ENCODE measurements at regions not wholly inside any gene's neighbourhood (a gene's known extent, or its start where the extent isn't known, plus 50 kb on each side); places are given as distances from the start of the nearest gene placed in this dataset.
"Not testable (repeated sequence)": the region's sequence is repeated elsewhere in the genome, so short reads cannot be mapped to it uniquely, and the experiment has no call there.

GRCh38 chr5:96316487-96316886 is 116.6 kb downstream of the PCSK1 start:
- no peak for DNase-seq
- Histone ChIP-seq H3K36me3 (no peaks in the 10 kb centered on the region), H3K4me1 (no peaks in the 10 kb centered on the region), H3K4me3 (no peak overlapping the region), H3K9me3 (no peaks in the 10 kb centered on the region), H3K27ac (no peak overlapping the region), H3K27me3 (no peaks in the 10 kb centered on the region)
- TF ChIP-seq CTCF (IDR thresholded peaks at IDR 0.05) (no peak), EP300 (IDR thresholded peaks at IDR 0.05) (no peak), POLR2AphosphoS5 (IDR thresholded peaks at IDR 0.05) (no peak), POLR2A (IDR thresholded peaks at IDR 0.05) (no peak)
- intact Hi-C loops (cut with DNase I), result no loop called here
- 70 to 77% methylated on average over 2 of the region's 2 CpGs for WGBS, 2 donors

GRCh38 chr5:96316017-96316416 is 117.0 kb downstream of the PCSK1 start:
- Histone ChIP-seq H3K36me3 (no peaks in the 10 kb centered on the region), H3K4me1 (no peaks in the 10 kb centered on the region), H3K27me3 (no peaks in the 10 kb centered on the region), H3K9me3 (peaks cover 0 to under 1% (median 0%) of the 10 kb centered on the region in 4 donors), H3K27ac (no peak overlapping the region), H3K4me3 (no peak overlapping the region)
- intact Hi-C loops (cut with DNase I), result no loop called here
- DNase-seq, result no peak
- TF ChIP-seq POLR2A (IDR thresholded peaks at IDR 0.05) (no peak), POLR2AphosphoS5 (IDR thresholded peaks at IDR 0.05) (no peak), CTCF (IDR thresholded peaks at IDR 0.05) (no peak), EP300 (IDR thresholded peaks at IDR 0.05) (no peak)

- TF ChIP-seq POLR2A (IDR thresholded peaks at IDR 0.05) (no peak), EP300 (IDR thresholded peaks at IDR 0.05) (no peak), POLR2AphosphoS5 (IDR thresholded peaks at IDR 0.05) (no peak), CTCF (IDR thresholded peaks at IDR 0.05) (no peak)
- DNase-seq, result no peak
- intact Hi-C loops (cut with DNase I), result no loop called here
- Histone ChIP-seq H3K27me3 (no peaks in the 10 kb centered on the region), H3K4me1 (no peaks in the 10 kb centered on the region), H3K9me3 (peaks cover 0 to 7% (median 0%) of the 10 kb centered on the region in 4 donors), H3K36me3 (no peaks in the 10 kb centered on the region), H3K4me3 (no peak overlapping the region), H3K27ac (no peak overlapping the region)
Observed at GRCh38 chr5:96315431-96315830, 117.6 kb downstream of the PCSK1 start.

- intact Hi-C loops (cut with DNase I), result no loop called here
- Histone ChIP-seq H3K27me3 (no peaks in the 10 kb centered on the region), H3K36me3 (no peaks in the 10 kb centered on the region), H3K27ac (no peak overlapping the region), H3K4me1 (no peaks in the 10 kb centered on the region), H3K4me3 (no peak overlapping the region), H3K9me3 (peaks cover 0 to 7% (median 0%) of the 10 kb centered on the region in 4 donors)
- DNase-seq, result no peak
- TF ChIP-seq POLR2AphosphoS5 (IDR thresholded peaks at IDR 0.05) (no peak), CTCF (IDR thresholded peaks at IDR 0.05) (no peak), POLR2A (IDR thresholded peaks at IDR 0.05) (no peak), EP300 (IDR thresholded peaks at IDR 0.05) (no peak)
Observed at GRCh38 chr5:96312383-96312782, 120.7 kb downstream of the PCSK1 start.

GRCh38 chr5:96307047-96307446 is 126.0 kb downstream of the PCSK1 start:
- H3K27me3 ChIP-seq; H3K4me3 ChIP-seq; DNase-seq; H3K4me1 ChIP-seq; intact Hi-C loops (cut with DNase I); H3K27ac ChIP-seq; H3K36me3 ChIP-seq: not testable (repeated sequence)
- peaks cover 0 to 13% (median 0%) of the 10 kb centered on the region in 4 donors for H3K9me3 ChIP-seq

Measured in sigmoid colon (tissue), 6 donors.